GM21528 (cell line): ENCODE measurements at regions not wholly inside any gene's neighbourhood (a gene's known extent, or its start where the extent isn't known, plus 50 kb on each side); places are given as distances from the start of the nearest gene placed in this dataset.
A peak's percentile ranks its signal among the peaks of the same experiment; 100 is the strongest.
"Not testable (repeated sequence)": the region's sequence is repeated elsewhere in the genome, so short reads cannot be mapped to it uniquely, and the experiment has no call there.

ENCODE experiments used
- ATAC-seq: cut with Tn5 transposase; IDR thresholded peaks from one replicate; pipeline ENCODE4 v1.9.1; 2021; ENCODE audit warnings: mild to moderate bottlenecking, moderate library complexity; ENCODE audit not compliant: unreplicated experiment, low FRiP score

DNA sequence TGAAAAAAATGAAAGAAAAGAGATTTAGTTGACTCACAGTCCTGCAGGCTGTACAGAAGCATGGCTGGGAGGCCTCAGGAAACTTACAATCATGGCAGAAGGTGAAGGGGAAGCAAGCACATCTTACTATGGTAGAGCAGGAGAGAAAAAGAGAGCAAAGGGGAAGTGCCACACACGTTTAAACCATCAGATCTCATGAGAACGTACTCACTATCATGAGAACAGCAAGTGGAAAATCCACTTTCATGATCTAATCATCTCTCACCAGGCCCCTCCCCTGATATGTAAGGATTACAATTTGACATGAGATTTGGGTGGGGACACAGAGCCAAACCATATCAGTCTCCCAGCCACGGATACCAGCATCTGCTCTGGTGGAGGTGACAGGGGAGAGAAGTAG lies 50.8 kb upstream of the CPOX start:
- ATAC-seq = no peak

- no peak for ATAC-seq
Measured at GRCh38 chr3:98645039-98645438, 51.6 kb upstream of the CPOX start.

- no peak for ATAC-seq
Measured at GRCh38 chr3:98646680-98647079, 53.3 kb upstream of the CPOX start.

DNA sequence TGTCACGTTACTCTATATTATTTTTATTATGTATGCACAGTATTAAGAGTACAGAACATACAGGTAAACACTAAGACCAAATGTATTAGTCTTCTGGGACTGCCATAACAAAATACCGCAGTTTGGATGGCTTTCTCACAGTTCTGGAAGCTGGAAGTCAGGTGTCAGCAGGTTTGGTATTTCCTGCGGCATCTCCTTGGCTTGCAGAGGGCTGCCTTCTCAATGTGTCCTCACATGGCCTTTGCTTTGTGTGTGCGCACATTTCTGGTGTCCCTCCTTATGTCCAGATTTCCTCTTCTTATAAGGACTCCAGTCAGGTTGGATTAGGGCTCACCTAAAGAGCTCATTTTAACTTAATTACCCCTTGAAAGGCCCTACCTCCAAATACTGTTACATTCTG lies 53.8 kb upstream of the CPOX start:
- ATAC-seq = no peak

- no peak for ATAC-seq
Measured at GRCh38 chr3:98650971-98651779, 57.8 kb upstream of the CPOX start.

GRCh38 chr3:98651780-98652077 lies 58.3 kb upstream of the CPOX start:
- ATAC-seq = no peak

DNA sequence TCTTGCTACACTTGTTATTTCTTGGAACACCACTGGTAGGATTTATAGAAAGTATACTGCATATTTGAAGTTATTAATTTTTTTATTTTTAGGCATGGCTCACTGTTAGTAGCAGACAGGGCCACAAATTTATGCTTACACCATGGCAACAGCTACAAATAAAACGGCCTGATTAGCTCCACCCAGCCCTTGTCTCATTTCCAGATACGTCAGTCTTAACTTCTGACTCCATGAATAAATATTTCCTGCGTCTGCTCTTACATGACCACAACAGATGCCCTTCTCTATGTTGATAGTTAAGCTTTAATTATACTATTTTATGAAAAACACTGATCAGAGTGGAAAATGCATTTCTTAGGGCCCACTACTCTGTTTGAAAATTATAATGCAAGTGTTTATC lies 62.3 kb upstream of the CPOX start:
- ATAC-seq = no peak

DNA sequence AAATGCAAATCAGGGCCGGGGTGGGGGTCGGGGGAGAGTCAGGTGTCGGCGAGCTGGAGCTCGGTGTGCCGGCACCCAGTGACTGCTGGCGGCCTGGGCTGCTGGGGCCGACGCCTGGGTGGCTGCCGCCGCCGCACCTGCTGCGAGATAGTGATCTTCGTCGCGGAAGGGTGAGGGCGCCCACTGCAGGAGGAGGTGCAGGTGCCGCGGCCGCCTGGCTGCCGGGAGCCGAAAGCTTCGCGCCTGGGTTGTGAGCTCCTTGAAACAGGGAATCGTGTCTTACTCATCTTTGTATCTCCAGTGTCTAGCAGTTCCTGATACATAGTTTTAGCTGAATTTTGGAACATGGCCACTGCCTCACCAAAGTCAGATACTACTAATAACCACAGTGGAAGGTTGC lies 64.0 kb upstream of the CPOX start:
- peak; percentile 89 for ATAC-seq

GRCh38 chr3:98662699-98663098 lies 69.3 kb upstream of the CPOX start:
- no peak for ATAC-seq

- ATAC-seq = no peak
Measured at GRCh38 chr3:98670020-98670419, 76.6 kb upstream of the CPOX start.

DNA sequence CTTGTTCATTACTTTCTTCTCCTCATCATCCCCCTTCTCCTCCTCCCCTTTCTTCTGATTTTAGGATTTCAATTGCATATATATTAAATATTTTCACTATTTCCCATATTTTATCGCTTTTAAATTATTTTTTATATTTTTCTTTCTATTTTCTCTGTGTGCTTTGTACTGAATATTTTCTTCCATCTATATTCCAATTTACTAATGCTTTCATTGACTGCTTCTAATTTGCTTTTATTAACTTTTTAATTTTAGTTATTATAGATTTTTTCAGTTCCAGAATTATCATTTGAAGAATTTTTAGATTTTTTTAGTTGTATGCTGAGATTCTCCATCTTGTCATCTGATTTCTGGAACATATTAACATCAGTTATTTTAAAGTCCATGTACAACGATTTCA lies 83.2 kb upstream of the ST3GAL6 start:
- ATAC-seq = no peak

- ATAC-seq = no peak
Measured at GRCh38 chr3:98680723-98681122, 82.4 kb upstream of the ST3GAL6 start.

GRCh38 chr3:98681486-98681885 lies 81.7 kb upstream of the ST3GAL6 start:
- ATAC-seq = no peak

GRCh38 chr3:98682391-98682790 lies 80.7 kb upstream of the ST3GAL6 start:
- ATAC-seq = not testable (repeated sequence)

DNA sequence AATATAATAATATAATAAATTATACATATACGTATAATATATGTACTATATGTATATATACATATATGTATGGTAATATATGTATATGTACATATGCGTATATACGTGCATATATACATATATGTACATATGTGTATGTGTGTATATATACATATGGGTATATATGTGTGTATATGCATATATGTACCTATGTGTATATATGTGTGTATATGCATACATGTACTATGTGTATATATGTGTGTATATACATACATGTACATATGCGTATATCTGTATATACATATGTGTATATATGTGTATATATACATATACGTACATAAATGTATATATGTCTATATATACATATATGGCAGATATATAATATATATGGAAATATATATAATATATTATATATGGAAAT lies 74.8 kb upstream of the ST3GAL6 start:
- ATAC-seq = no peak

DNA sequence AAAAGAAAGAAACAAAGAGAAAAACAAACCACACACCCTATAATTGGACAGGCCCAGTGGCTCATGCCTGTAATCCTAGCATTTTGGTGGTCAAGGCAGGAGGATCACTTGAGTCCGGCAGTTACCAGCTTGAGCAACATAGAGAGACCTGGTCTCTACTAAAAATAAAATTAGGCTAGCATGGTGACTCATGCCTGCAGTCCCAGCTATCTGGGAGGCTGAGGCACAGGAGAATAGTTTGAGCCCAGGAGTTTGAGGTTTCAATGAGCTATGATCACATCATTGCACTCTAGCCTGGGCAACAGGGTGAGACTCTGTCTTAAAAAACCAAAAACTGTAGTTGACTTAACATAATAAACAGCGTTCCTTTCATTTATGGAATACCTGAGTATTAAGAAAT lies 72.3 kb upstream of the ST3GAL6 start:
- no peak for ATAC-seq

GRCh38 chr3:98691897-98692296 lies 71.2 kb upstream of the ST3GAL6 start:
- ATAC-seq = no peak

DNA sequence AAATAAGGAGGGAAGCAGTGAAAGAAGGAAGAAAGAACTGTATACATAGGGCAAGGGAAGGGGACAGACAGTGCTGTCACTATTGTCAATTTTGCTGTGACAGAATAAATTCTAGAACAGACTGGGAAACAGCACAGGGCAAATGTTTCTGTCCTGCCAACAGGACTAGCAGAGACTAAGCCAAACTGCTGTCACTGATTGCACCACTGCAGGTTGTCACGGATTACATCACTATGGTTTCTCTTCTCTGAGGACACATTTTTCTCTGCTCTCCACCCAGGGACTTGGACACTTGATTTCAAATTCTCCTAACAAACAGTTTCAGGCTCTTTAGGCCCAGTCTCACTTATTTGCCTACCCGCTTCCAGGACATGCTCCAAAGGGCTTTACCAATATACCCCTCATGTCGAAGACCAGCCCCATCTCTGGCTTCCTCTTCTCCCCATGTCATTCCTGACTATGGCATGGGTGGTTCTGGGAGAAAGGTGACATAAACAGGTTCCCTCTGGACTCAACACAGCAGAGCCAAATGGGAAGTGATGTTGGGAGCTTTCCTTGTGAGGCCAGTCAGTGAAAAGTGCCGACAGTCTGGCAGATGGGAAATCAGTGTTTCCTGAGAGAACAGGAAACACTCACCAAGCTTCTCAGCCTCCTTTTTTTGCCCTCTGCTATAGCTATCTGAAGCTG lies 70.2 kb upstream of the ST3GAL6 start:
- ATAC-seq = no peak

- no peak for ATAC-seq
Measured at GRCh38 chr3:98695796-98696195, 67.3 kb upstream of the ST3GAL6 start.

DNA sequence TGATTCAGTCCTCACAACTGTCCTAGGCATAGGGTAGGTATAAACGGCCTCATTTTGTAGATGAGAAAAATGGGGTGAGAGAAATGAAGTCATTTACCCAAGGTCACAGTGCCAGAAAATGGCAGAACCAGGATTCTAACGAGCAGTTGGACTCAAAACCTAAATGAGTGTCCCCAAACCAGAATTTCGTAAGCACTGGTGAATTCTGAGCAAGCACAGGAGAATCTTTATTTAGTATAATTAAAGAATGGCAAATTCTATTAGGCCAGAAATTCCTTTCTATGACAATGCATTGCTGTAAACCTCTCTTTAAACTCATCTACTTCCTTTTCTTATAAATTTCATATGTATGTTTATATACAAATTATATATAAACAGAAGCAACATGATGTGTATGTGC lies 66.8 kb upstream of the ST3GAL6 start:
- not testable (repeated sequence) for ATAC-seq

DNA sequence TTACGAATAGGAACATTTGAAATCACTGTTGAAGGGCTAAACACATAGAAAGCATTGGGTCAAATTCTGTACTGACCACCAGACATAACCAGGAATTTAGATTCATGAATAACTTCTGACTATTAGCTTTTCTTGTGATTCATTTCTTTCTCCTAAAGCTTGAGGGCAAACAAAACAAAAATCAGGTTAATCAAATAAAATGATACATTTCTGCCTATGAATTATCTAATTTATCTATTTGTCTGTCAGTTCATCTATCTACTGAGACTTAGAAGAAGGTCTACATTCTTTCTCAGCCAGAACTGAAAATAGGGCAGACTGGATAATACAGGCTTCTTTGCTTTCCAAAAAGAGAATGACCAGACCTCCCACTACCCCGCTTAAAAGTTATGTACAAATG lies 65.9 kb upstream of the ST3GAL6 start:
- ATAC-seq = no peak

DNA sequence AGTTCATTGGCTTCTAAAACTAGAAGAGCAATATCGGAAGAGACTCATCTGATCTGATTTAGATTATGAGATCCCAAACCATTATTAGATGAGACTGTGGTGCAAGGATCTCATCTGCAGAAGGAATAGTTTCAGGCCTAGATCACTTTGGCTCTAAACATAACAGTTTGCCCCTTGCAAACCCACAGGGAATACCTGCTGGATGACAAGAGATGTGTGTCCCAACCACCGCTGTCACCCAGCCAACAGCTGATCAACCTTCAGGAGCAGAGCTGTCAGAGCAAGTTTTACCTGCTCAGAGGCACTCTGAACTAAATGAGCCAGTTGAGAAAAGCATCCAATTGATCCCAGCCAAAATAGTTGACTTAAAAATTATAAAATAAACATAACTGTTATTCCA lies 64.0 kb upstream of the ST3GAL6 start:
- ATAC-seq = no peak
